Hepatocyte (in vitro differentiated cells): ENCODE measurements at regions not wholly inside any gene's neighbourhood (a gene's known extent, or its start where the extent isn't known, plus 50 kb on each side); places are given as distances from the start of the nearest gene placed in this dataset.
"Not testable (repeated sequence)": the region's sequence is repeated elsewhere in the genome, so short reads cannot be mapped to it uniquely, and the experiment has no call there.

Experiments used
- DNase-seq: peaks from one replicate; pipeline ENCODE4 v3.0.0-alpha.2; 2016; ENCODE audit warnings: low spot score
- H2AFZ ChIP-seq: fragments of 200-600 bp; sonication (generic); 2 replicates; pipeline ENCODE4 v1.6.0; 2016; ENCODE audit warnings: antibody characterized with exemption, mild to moderate bottlenecking
- H3K27ac ChIP-seq: fragments of 200-600 bp; sonication (generic); 2 replicates; pipeline ENCODE4 v1.5.1; 2016; ENCODE audit warnings: mild to moderate bottlenecking
- H3K27me3 ChIP-seq: fragments of 200-600 bp; sonication (generic); 2 replicates; pipeline ENCODE4 v1.6.1; 2016
- H3K36me3 ChIP-seq: fragments of 200-600 bp; sonication (generic); replicated peaks from 2 replicates; pipeline ENCODE4 v1.5.1; 2016; ENCODE audit warnings: low read depth; ENCODE audit not compliant: insufficient read depth
- H3K4me1 ChIP-seq: fragments of 200-600 bp; sonication (generic); 2 replicates; pipeline ENCODE4 v1.5.1; 2016; ENCODE audit warnings: mild to moderate bottlenecking, moderate library complexity; ENCODE audit not compliant: insufficient read depth
- H3K4me2 ChIP-seq: fragments of 200-600 bp; sonication (generic); 2 replicates; pipeline ENCODE4 v1.6.0; 2016
- H3K4me3 ChIP-seq: fragments of 200-600 bp; sonication (generic); 2 replicates; pipeline ENCODE4 v1.5.1; 2016; ENCODE audit warnings: mild to moderate bottlenecking
- H3K79me2 ChIP-seq: fragments of 200-600 bp; sonication (generic); 2 replicates; pipeline ENCODE4 v1.6.0; 2017; ENCODE audit warnings: mild to moderate bottlenecking
- H3K9me2 ChIP-seq: fragments of 200-600 bp; sonication (generic); replicated peaks from 2 replicates; pipeline ENCODE4 v1.6.0; 2017; ENCODE audit warnings: mild to moderate bottlenecking; ENCODE audit not compliant: insufficient read depth
- H3K9me3 ChIP-seq: fragments of 200-600 bp; sonication (generic); 2 replicates; pipeline ENCODE4 v1.5.1; 2016; ENCODE audit warnings: low read depth, mild to moderate bottlenecking
- H4K20me1 ChIP-seq: fragments of 200-600 bp; sonication (generic); 2 replicates; pipeline ENCODE4 v1.6.0; 2016; ENCODE audit warnings: mild to moderate bottlenecking; ENCODE audit not compliant: insufficient read depth, poor library complexity, severe bottlenecking
- WGBS: methylation state at CpG from one replicate; pipeline ENCODE4 v1.1.6; 2016; ENCODE audit warnings: low lambda C conversion rate; ENCODE audit errors: missing lambda C conversion rate; 5-methylcytosine and 5-hydroxymethylcytosine counted together
- TF ChIP-seq, protein P1 (sequence below): fragments of 200-600 bp; sonication (generic); IDR thresholded peaks from 2 replicates; pipeline ENCODE4 v1.5.1; 2016; ENCODE audit warnings: antibody characterized with exemption, mild to moderate bottlenecking; ENCODE audit not compliant: poor library complexity

GRCh38 chr1:121009216-121010057 is 119.9 kb downstream of the PPIAL4A start:
- H3K36me3 ChIP-seq, H3K9me2 ChIP-seq, H2AFZ ChIP-seq, H3K4me3 ChIP-seq, DNase-seq, H3K27ac ChIP-seq, H4K20me1 ChIP-seq, H3K9me3 ChIP-seq, H3K79me2 ChIP-seq, H3K4me1 ChIP-seq, H3K27me3 ChIP-seq: not testable (repeated sequence)
- 70% methylated on average over 39 of the region's 59 CpGs for WGBS
- peak overlapping the region; percentile 54 for H3K4me2 ChIP-seq

GRCh38 chr1:121010141-121010540 is 120.6 kb downstream of the PPIAL4A start:
- not testable (repeated sequence) for H3K79me2 ChIP-seq, DNase-seq, H4K20me1 ChIP-seq, H3K27me3 ChIP-seq, H3K36me3 ChIP-seq, H3K4me2 ChIP-seq, H3K9me2 ChIP-seq, H3K9me3 ChIP-seq, H2AFZ ChIP-seq, H3K27ac ChIP-seq, H3K4me1 ChIP-seq, H3K4me3 ChIP-seq
- WGBS, result 60% methylated on average over 1 of the region's 22 CpGs

DNA sequence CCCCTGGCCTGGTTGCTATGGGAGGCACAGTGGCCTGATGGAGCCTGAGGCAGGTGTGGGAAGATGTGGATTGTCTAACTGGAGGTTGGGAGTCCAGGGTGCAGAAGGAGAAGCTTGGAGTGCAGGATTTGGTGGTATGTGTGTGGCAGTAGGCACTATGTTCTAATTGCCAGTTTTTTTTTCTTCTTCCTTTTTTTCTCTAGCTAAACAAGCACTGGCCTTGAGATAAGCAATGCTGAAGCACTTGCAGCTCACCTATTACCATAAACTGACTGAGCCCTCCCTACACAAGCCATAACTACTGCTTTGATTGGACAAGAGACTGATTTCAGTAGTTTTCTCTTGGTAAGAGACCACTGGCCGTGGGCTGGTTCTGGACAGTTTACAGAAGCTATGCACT is 123.6 kb downstream of the PPIAL4A start:
- not testable (repeated sequence) for H3K27me3 ChIP-seq, H3K36me3 ChIP-seq, H3K27ac ChIP-seq, H3K4me2 ChIP-seq, H3K4me1 ChIP-seq, H3K79me2 ChIP-seq, H2AFZ ChIP-seq, DNase-seq, H3K9me3 ChIP-seq, H3K9me2 ChIP-seq, H4K20me1 ChIP-seq, H3K4me3 ChIP-seq
- 47% methylated on average over 1 of the region's 1 CpG for WGBS

DNA sequence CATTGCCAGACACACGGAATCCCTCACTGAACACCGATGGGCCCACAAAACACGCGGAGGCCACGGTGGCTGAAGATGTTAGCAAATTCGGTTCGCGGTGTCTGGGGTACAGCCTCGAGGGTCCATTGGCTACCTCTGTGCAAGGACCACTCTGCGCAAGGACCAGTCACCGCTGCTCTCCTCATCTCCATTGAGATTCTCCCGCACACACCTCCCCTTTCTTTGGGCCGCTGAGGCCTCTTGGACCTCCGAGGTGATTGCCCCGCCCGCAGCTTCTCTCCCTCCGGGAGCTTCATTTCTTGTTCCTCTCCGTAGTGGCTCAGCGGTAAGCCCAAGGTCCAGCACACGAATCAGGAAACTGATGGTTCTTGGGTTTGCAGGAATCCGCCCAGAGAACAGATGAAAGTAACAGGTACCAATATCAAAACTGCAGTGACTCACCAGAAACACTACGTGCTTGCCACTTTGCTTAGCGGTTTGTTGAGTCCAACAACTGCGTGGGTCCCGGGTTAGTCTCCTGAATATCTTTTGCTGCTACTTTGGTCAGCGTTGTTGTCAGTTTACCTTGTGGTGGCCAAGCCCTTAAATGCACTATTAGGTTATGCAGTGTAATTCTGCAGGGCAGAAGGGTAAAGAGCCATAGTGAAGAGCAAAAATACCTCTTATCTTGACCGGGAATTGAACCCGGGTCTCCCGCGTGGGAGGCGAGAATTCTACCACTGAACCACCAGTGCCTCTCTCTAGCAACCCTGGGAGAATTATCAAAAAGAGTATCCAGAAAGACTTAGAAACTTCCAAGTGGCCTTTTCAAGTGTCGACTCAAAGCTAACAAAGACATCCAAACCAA is 126.8 kb downstream of the PPIAL4A start:
- H3K79me2 ChIP-seq, H3K36me3 ChIP-seq, H3K4me3 ChIP-seq, H3K4me1 ChIP-seq, H4K20me1 ChIP-seq, H3K27me3 ChIP-seq, H3K9me3 ChIP-seq, H3K27ac ChIP-seq, H3K9me2 ChIP-seq, H3K4me2 ChIP-seq, H2AFZ ChIP-seq: not testable (repeated sequence)
- DNase-seq, result peak; percentile 69
- WGBS, result 54% methylated on average over 18 of the region's 32 CpGs

DNA sequence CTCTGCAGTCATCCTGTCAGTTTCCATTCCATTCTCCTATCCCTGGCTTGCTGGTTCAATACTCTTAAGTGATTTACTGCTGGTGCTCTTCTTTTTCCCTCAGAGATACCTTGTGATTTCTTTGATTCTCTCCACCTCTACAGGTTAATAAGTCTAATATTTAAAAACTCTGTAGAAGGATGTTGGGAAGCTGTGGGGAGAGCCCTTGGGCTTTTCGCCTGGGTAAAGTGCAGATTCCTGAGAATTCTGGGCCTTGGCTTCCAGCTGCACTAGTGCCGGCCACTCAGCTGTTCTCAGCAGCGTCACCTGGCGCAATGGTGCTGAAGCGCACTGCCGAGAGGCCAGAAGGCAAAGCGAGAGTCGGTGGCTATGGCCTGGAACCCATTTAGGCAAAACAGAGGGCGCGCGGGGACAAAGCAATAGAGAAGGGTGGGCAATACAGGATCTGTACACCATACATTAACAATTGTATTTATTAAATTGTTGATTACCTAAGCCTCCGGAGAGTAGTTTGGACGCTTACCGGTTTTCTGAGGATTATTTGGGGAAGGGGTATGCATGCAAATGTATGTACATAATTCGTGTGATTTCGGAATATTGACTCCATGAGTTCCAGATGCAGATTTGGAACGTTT is 130.3 kb downstream of the PPIAL4A start:
- TF ChIP-seq, protein P1, sequence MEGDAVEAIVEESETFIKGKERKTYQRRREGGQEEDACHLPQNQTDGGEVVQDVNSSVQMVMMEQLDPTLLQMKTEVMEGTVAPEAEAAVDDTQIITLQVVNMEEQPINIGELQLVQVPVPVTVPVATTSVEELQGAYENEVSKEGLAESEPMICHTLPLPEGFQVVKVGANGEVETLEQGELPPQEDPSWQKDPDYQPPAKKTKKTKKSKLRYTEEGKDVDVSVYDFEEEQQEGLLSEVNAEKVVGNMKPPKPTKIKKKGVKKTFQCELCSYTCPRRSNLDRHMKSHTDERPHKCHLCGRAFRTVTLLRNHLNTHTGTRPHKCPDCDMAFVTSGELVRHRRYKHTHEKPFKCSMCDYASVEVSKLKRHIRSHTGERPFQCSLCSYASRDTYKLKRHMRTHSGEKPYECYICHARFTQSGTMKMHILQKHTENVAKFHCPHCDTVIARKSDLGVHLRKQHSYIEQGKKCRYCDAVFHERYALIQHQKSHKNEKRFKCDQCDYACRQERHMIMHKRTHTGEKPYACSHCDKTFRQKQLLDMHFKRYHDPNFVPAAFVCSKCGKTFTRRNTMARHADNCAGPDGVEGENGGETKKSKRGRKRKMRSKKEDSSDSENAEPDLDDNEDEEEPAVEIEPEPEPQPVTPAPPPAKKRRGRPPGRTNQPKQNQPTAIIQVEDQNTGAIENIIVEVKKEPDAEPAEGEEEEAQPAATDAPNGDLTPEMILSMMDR, result peak; percentile 13
- 5% methylated on average over 7 of the region's 17 CpGs for WGBS
- DNase-seq, H3K79me2 ChIP-seq, H2AFZ ChIP-seq, H3K9me3 ChIP-seq, H3K27me3 ChIP-seq, H3K9me2 ChIP-seq, H4K20me1 ChIP-seq, H3K4me3 ChIP-seq, H3K4me1 ChIP-seq, H3K36me3 ChIP-seq, H3K27ac ChIP-seq: not testable (repeated sequence)
- H3K4me2 ChIP-seq, result peak overlapping the region; percentile 65

DNA sequence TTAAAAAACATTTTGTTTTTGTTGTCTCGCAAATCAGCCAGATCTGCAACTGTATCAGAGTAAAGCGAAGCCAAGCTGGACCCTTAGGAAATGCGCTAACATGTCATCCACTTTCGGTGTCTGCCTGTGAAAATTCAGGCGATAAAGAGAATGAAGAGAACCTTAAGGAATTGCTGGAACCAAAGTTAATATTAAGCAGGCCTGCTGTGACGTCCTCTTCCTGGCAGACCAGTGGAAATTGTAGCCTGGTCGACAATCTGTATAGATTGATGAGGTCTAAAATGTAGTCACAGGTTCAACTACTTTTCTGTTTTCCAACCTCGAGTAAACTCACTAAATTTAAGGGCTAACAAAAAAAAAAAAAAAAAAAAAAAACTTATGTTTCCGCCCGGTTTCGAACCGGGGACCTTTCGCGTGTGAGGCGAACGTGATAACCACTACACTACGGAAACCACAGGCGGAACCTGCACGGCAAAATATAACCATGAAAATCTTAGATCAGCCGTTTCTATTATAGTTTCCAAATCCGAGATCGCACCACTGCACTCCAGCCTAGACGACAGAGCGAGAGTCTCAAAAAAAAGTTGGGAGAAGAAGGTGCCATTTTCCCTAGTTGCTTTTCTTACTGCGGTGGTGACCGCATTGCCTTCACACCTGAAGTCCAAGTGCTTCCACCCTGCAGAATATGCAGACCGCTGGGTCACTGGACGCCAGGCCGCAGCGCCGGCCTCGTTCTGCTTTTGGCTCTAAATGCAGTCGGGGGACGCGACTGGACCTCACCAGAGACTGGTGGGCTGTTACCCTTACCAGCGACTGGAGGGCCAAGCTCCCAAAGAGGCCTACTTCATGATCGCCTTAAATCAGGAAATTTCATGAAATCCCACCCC is 131.0 kb downstream of the PPIAL4A start:
- not testable (repeated sequence) for H3K4me3 ChIP-seq, H3K9me3 ChIP-seq, H4K20me1 ChIP-seq, H3K9me2 ChIP-seq, H3K79me2 ChIP-seq, H3K36me3 ChIP-seq, H3K4me1 ChIP-seq, H3K27me3 ChIP-seq
- peak overlapping the region; percentile 60 for H3K27ac ChIP-seq
- DNase-seq, result peak; percentile 71
- WGBS, result 19% methylated on average over 27 of the region's 37 CpGs
- peak overlapping the region; percentile 70 for H3K4me2 ChIP-seq
- peak overlapping the region; percentile 78 for H2AFZ ChIP-seq

DNA sequence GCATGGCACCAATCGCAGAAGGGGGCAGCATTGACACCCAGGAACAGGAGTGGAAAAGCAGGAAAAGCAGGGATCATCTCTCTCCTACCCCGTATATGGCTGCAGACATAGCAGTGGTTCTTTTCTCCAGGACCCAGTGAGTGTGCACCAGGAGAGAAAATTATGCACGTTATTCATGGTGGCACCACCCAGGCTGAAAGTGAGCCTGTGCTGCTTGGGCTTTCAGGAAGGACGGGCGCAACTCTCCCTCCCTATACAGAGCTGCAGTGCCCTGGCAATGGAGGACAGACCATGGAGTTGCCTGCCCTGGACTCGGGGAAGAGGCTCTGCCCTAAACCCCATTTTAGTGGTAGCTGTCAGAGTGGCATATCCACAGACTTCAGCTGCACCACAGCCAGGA is 132.1 kb downstream of the PPIAL4A start:
- not testable (repeated sequence) for H3K9me2 ChIP-seq, H3K36me3 ChIP-seq, H3K4me3 ChIP-seq, H3K9me3 ChIP-seq, DNase-seq, H2AFZ ChIP-seq, H4K20me1 ChIP-seq, H3K4me1 ChIP-seq, H3K27me3 ChIP-seq, H3K79me2 ChIP-seq
- H3K27ac ChIP-seq, result peak overlapping the region; percentile 31
- WGBS, result 40% methylated on average over 6 of the region's 6 CpGs
- peak overlapping the region; percentile 63 for H3K4me2 ChIP-seq
